B cell (primary cell): ENCODE measurements at regions not wholly inside any gene's neighbourhood (a gene's known extent, or its start where the extent isn't known, plus 50 kb on each side); places are given as distances from the start of the nearest gene placed in this dataset.

Source experiments
- ATAC-seq: fragments of 200-7000 bp; cut with Tn5 transposase; one replicate; pipeline ENCODE4 v1.10.0; 2021; ENCODE audit warnings: low read depth, mild to moderate bottlenecking, moderate number of reproducible peaks, moderate library complexity
- CTCF ChIA-PET: fragments of 350-600 bp; sonication (Branson Sonifier 250); formaldehyde crosslinking; loops from one replicate; lab custom pipeline; 2021; ENCODE audit warnings: antibody characterized with exemption, inconsistent platforms; lab: Charles Lee
- POLR2A ChIA-PET: fragments of 350-600 bp; sonication (Branson Sonifier 250); formaldehyde crosslinking; loops from one replicate; lab custom pipeline; 2021; ENCODE audit warnings: antibody characterized with exemption; lab: Charles Lee
- DNase-seq: peaks from one replicate; pipeline ENCODE4 v3.0.0; 2013
- H2AFZ ChIP-seq: 2 replicates; pipeline ENCODE4 v1.6.1; 2012; ENCODE audit warnings: mild to moderate bottlenecking, low read depth, low read length; ENCODE audit not compliant: insufficient read depth, poor library complexity, severe bottlenecking
- H3K27ac ChIP-seq, 2 donors: 1 replicate in 1 of 2; 2 replicates in 1 of 2; pipeline ENCODE4 v1.5.1; 2012 to 2013; ENCODE audit warnings: low read length in 2 of 2, mild to moderate bottlenecking in 2 of 2, moderate library complexity in 1 of 2
- H3K27me3 ChIP-seq, 4 experiments: fragments of 200-600 bp in 1 of 4; sonication (generic) in 1 of 4; replicated peaks in 1 of 4; 1 replicate in 2 of 4; 2 replicates in 2 of 4; pipeline versions ENCODE4 v1.6.1 to v1.7.0; 2013 to 2016; ENCODE audit warnings: low read length in 3 of 4, mild to moderate bottlenecking in 2 of 4, mixed read lengths in 1 of 4, moderate library complexity in 1 of 4; ENCODE audit not compliant: insufficient read depth in 4 of 4, control insufficient read depth in 3 of 4; ENCODE audit errors: control extremely low read depth in 1 of 4
- H3K36me3 ChIP-seq, 2 experiments: replicated peaks in 1 of 2; 1 replicate in 1 of 2; 2 replicates in 1 of 2; pipeline versions ENCODE4 v1.6.1 to v1.7.1; 2013; ENCODE audit warnings: low read length in 1 of 2; ENCODE audit not compliant: insufficient read depth in 2 of 2, control insufficient read depth in 1 of 2; ENCODE audit errors: control extremely low read depth in 1 of 2, extremely low read depth in 1 of 2
- H3K4me1 ChIP-seq, 2 donors: fragments of 200-600 bp in 1 of 2; sonication (generic) in 1 of 2; 1 replicate in 1 of 2; 2 replicates in 1 of 2; pipeline versions ENCODE4 v1.5.1 to v1.6.1; 2013 to 2017; ENCODE audit warnings: low read length in 2 of 2; ENCODE audit not compliant: control insufficient read depth in 2 of 2, insufficient read depth in 2 of 2
- H3K4me2 ChIP-seq: replicated peaks from 2 replicates; pipeline ENCODE3; 2012; ENCODE audit warnings: mild to moderate bottlenecking, low read depth, low read length; ENCODE audit not compliant: poor library complexity, severe bottlenecking
- H3K4me3 ChIP-seq, 5 experiments: fragments of 200-600 bp in 1 of 5; sonication (generic) in 1 of 5; 1 replicate in 3 of 5; 2 replicates in 2 of 5; pipeline versions ENCODE4 v1.5.1 to v1.7.0; 2011 to 2016; ENCODE audit warnings: low read length in 4 of 5, mild to moderate bottlenecking in 4 of 5, low read depth in 2 of 5, control low read depth in 1 of 5, moderate library complexity in 1 of 5; ENCODE audit not compliant: insufficient read depth in 1 of 5; ENCODE audit errors: control extremely low read depth in 1 of 5, extremely low read depth in 1 of 5
- H3K79me2 ChIP-seq: fragments of 200-600 bp; sonication (generic); one replicate; pipeline ENCODE4 v1.6.0; 2016; ENCODE audit warnings: low read length; ENCODE audit not compliant: control insufficient read depth, insufficient read depth
- H3K9ac ChIP-seq: fragments of 200-600 bp; sonication (generic); 2 replicates; pipeline ENCODE4 v1.6.1; 2017; ENCODE audit warnings: mild to moderate bottlenecking, low read length, moderate library complexity
- H3K9me3 ChIP-seq, 3 donors: one replicate each; pipeline versions ENCODE4 v1.6.1 to v1.7.1; 2013; ENCODE audit warnings: low read length in 2 of 3; ENCODE audit not compliant: control insufficient read depth in 2 of 3, insufficient read depth in 1 of 3; ENCODE audit errors: control extremely low read depth in 1 of 3
- H4K20me1 ChIP-seq: 2 replicates; pipeline ENCODE4 v1.6.0; 2012; ENCODE audit warnings: mild to moderate bottlenecking, low read length; ENCODE audit not compliant: insufficient read depth, control insufficient read depth, poor library complexity, severe bottlenecking
- H3K27ac Mint-ChIP-seq: one replicate; pipeline ENCODE4 v1.8.0; 2021; ENCODE audit warnings: mixed read lengths
- H3K27me3 Mint-ChIP-seq: one replicate; pipeline ENCODE4 v1.8.0; 2021; ENCODE audit warnings: mixed read lengths
- H3K4me1 Mint-ChIP-seq: one replicate; pipeline ENCODE4 v1.8.0; 2021; ENCODE audit warnings: mixed read lengths
- H3K4me3 Mint-ChIP-seq: one replicate; pipeline ENCODE4 v1.8.0; 2021; ENCODE audit warnings: mixed read lengths
- H3K9me3 Mint-ChIP-seq: one replicate; pipeline ENCODE4 v1.8.0; 2022; ENCODE audit warnings: mixed read lengths; ENCODE audit not compliant: insufficient read depth
- EZH2 ChIP-seq: IDR thresholded peaks from 2 replicates; pipeline ENCODE4 v1.6.1; 2012; ENCODE audit warnings: borderline replicate concordance, low read depth, mild to moderate bottlenecking, moderate library complexity, low read length; ENCODE audit not compliant: insufficient read depth, poor library complexity, severe bottlenecking
- WGBS: methylation state at CpG from one replicate; pipeline ENCODE4 v1.1.5; 2013; ENCODE audit warnings: missing lambda C conversion rate; ENCODE audit not compliant: insufficient coverage; 5-methylcytosine and 5-hydroxymethylcytosine counted together
- intact Hi-C: fragments of 100-400 bp; cut with micrococcal nuclease; formaldehyde crosslinking; loops from one replicate; pipeline ENCODE4 v1.10.0; 2022
- TF ChIP-seq, protein P1 (sequence below): fragments of 200-600 bp; IDR thresholded peaks from one replicate; pipeline ENCODE4 v1.8.0; 2022; ENCODE audit warnings: antibody characterized with exemption, mild to moderate bottlenecking

GRCh38 chr18:71831039-71831438 lies 713.1 kb downstream of the CBLN2 start:
- Histone ChIP-seq H3K4me1 (no peaks in the 10 kb centered on the region), H3K27me3 (no peaks in the 10 kb centered on the region), H2AFZ (no peak overlapping the region), H3K4me2 (no peak overlapping the region), H3K9ac (no peak overlapping the region), H3K27ac (no peak overlapping the region), H3K9me3 (peaks cover 0 to 3% (median 0%) of the 10 kb centered on the region in 3 donors), H3K4me3 (no peak overlapping the region), H3K36me3 (no peaks in the 10 kb centered on the region), H3K79me2 (no peaks in the 10 kb centered on the region), H4K20me1 (no peaks in the 10 kb centered on the region)
- CTCF ChIA-PET, result no interaction called here
- Mint-ChIP-seq H3K4me3 (no peak overlapping the region), H3K27ac (no peak overlapping the region), H3K9me3 (peaks cover 4% of the 10 kb centered on the region), H3K4me1 (no peaks in the 10 kb centered on the region), H3K27me3 (no peaks in the 10 kb centered on the region)
- DNase-seq (no peak), ATAC-seq (no peak)
- POLR2A ChIA-PET, result no interaction called here
- no peak for TF ChIP-seq EZH2
- TF ChIP-seq, protein P1, sequence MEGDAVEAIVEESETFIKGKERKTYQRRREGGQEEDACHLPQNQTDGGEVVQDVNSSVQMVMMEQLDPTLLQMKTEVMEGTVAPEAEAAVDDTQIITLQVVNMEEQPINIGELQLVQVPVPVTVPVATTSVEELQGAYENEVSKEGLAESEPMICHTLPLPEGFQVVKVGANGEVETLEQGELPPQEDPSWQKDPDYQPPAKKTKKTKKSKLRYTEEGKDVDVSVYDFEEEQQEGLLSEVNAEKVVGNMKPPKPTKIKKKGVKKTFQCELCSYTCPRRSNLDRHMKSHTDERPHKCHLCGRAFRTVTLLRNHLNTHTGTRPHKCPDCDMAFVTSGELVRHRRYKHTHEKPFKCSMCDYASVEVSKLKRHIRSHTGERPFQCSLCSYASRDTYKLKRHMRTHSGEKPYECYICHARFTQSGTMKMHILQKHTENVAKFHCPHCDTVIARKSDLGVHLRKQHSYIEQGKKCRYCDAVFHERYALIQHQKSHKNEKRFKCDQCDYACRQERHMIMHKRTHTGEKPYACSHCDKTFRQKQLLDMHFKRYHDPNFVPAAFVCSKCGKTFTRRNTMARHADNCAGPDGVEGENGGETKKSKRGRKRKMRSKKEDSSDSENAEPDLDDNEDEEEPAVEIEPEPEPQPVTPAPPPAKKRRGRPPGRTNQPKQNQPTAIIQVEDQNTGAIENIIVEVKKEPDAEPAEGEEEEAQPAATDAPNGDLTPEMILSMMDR, result no peak
- intact Hi-C loops, result no loop called here

DNA sequence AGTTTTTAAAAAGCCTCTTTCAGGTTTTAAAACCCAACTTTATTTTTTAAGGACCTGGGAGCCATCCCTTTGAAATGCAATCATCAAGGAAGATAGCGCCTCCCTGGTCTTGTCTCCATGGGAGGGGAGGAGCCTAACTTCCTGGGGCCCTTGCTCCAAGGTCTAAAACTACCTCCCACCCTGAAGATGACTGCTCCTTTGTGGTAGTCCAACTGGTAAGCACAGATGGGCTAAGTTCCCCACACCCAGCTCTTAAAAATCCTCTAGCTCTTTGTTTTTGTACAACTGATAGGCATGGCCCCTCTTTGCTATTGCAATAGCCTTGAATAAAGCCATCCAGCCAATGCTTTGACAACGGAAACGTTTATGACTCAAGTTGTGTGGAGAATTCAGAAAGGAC lies 716.8 kb downstream of the CBLN2 start:
- Histone ChIP-seq H2AFZ (no peak overlapping the region), H3K4me2 (no peak overlapping the region), H3K79me2 (no peaks in the 10 kb centered on the region), H3K27ac (no peak overlapping the region), H3K9me3 (no peaks in the 10 kb centered on the region), H3K4me3 (no peak overlapping the region), H3K36me3 (no peaks in the 10 kb centered on the region), H3K4me1 (no peaks in the 10 kb centered on the region), H3K27me3 (no peaks in the 10 kb centered on the region), H4K20me1 (no peaks in the 10 kb centered on the region), H3K9ac (no peak overlapping the region)
- CTCF ChIA-PET, result no interaction called here
- TF ChIP-seq EZH2, result no peak
- TF ChIP-seq, protein P1, result no peak
- Mint-ChIP-seq H3K27ac (no peak overlapping the region), H3K9me3 (no peaks in the 10 kb centered on the region), H3K4me1 (no peaks in the 10 kb centered on the region), H3K4me3 (no peak overlapping the region), H3K27me3 (no peaks in the 10 kb centered on the region)
- DNase-seq (no peak), ATAC-seq (no peak)
- WGBS, result 92% methylated on average over 2 of the region's 3 CpGs
- POLR2A ChIA-PET, result no interaction called here
- intact Hi-C loops, result no loop called here
